ENCODE measurements at regions not wholly inside any gene's neighbourhood (a gene's known extent, or its start where the extent isn't known, plus 50 kb on each side); places are given as distances from the start of the nearest gene placed in this dataset.
"Not testable (repeated sequence)": the region's sequence is repeated elsewhere in the genome, so short reads cannot be mapped to it uniquely, and the experiment has no call there.

- no peak for DNase-seq
Measured at GRCh38 chr12:131251336-131252101, 297.8 kb downstream of the ADGRD1 start.

- no peak for DNase-seq
Measured at GRCh38 chr12:131253376-131254026, 299.8 kb downstream of the ADGRD1 start.

- DNase-seq, result no peak
Measured at GRCh38 chr12:131254374-131254773, 300.7 kb downstream of the ADGRD1 start.

GRCh38 chr12:131258398-131258797, 304.7 kb downstream of the ADGRD1 start:
- DNase-seq, result no peak

DNA sequence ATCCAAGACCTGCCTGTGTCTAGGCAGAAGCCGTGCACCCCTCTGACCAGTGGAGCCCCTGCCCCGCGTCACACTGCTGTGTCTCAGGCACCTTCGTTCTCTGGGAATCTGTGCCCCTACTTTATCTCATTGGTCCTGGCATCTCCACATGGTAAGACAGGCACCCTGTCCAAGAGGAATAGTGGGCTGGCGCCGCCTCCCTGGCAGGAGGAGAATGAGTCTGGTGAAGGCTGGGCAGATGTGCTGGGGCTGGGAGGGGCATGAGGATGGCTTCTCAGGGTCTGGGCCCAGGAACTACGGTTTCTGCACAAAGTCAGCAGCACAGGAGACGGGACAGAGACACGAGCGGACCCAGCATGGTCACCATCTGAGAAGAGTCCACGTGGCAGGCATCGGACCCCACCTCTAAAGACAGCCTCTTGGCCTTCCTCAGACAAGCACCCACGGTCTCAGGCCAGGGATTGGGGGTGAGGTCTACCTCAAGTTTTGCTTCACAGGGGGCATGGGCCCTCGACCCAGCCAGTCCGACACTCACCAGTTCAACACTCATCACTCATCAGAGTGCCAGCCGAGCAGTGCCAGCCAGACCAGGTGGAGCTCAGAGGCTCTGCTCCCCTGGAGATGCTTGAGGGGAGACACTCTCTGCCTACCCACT, 306.7 kb downstream of the ADGRD1 start:
- DNase-seq, result no peak

- no peak for DNase-seq
Measured at GRCh38 chr12:131260954-131261353, 307.2 kb downstream of the ADGRD1 start.

GRCh38 chr12:131261906-131262305, 308.2 kb downstream of the ADGRD1 start:
- DNase-seq, result no peak

- no peak for DNase-seq
Measured at GRCh38 chr12:131263626-131264025, 309.9 kb downstream of the ADGRD1 start.

DNA sequence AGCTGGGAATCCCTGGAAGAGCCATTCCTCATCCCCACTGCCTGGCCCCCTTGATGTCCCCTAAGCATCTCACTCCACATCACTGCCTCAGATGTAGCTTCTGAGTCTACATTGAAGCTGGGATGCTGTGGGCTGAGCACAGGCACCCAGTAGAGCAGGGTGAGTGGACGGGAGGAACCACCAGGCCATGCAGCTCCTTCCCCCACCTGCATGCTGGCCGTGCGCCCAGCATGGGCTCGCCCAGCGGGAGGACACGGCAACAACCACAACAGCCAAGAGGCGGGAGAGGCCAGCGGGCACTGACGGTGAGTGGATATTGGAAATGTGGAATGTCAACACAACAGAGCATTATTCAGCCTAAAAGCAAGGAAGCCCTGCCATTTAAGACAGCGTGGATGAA, 310.9 kb downstream of the ADGRD1 start:
- peak; percentile 9 for DNase-seq

- DNase-seq, result no peak
Measured at GRCh38 chr12:131266591-131267467, 313.1 kb downstream of the ADGRD1 start.

GRCh38 chr12:131267576-131267975, 313.9 kb downstream of the ADGRD1 start:
- no peak for DNase-seq

DNA sequence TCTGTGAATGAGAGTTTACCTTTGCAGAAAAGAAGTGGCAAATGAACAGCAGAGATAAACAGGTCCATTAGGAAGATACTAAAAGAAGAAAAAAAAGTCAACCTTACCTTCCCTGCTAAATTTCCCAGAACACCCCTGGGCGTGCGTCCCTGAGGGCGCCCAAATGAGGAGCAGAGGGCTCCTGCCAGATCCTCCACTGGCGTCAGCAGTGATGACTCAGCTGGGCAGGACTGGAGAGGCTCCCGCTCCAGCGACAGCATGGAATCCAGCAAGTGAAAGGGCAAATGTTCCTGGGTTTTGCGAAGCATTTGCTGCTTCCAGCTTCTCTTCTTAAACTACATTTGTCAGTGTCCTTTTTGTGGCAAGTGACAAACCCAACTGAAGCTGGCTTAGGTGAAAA, 314.4 kb downstream of the ADGRD1 start:
- not testable (repeated sequence) for DNase-seq

GRCh38 chr12:131268571-131268970, 314.9 kb downstream of the ADGRD1 start:
- DNase-seq, result not testable (repeated sequence)

GRCh38 chr12:131269551-131269950, 315.8 kb downstream of the ADGRD1 start:
- DNase-seq, result no peak

- not testable (repeated sequence) for DNase-seq
Measured at GRCh38 chr12:131269977-131270376, 316.3 kb downstream of the ADGRD1 start.

GRCh38 chr12:131271724-131272123, 318.0 kb downstream of the ADGRD1 start:
- DNase-seq, result no peak

DNA sequence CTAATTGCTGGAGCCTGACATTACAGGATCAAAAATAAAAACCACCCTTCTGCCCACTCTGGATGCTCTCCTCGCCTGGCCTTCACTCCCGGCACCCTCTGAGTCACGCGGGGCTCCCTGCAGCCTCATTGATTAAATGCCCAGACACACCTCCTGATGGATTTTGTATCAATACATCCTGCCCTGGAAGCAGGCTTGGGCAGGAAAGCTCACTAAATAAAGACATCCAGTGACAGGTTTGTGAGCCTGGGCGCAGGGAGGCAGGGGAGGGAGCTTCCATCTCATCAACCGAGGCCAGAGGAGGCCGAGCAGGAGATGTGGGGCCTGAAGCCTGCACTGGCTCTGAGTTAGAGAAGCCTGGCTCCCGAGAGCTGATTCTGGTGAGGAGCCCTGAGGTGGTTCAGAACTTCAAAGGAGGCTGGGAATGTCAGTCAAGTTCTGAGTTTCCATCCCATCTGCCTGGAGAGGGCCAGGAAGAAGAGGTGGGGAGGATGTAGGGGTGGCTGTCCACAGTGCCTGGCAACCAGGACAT, 318.6 kb downstream of the ADGRD1 start:
- DNase-seq, result not testable (repeated sequence)

GRCh38 chr12:131273291-131273845, 319.7 kb downstream of the ADGRD1 start:
- no peak for DNase-seq

- DNase-seq, result no peak
Measured at GRCh38 chr12:131274061-131274460, 320.4 kb downstream of the ADGRD1 start.

DNA sequence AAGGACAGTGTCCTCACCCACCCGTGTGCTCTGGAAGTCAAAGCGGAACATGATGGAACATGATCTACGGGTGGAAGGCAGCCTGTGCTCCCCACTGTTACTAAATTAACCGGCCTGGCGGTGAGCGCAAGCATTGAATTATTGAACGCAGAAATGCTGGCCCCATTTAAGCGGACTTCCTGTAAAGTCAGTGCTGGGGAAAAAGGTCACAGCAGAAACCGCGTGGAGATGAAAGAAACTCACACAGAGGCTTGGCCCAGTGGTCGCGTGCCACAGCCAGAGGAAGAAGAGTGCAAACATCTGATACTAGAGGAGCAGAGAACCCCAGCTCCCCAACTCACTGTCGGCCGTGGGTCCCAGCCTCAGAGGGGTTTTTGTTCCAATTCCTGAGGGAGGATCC, 321.2 kb downstream of the ADGRD1 start:
- no peak for DNase-seq

DNA sequence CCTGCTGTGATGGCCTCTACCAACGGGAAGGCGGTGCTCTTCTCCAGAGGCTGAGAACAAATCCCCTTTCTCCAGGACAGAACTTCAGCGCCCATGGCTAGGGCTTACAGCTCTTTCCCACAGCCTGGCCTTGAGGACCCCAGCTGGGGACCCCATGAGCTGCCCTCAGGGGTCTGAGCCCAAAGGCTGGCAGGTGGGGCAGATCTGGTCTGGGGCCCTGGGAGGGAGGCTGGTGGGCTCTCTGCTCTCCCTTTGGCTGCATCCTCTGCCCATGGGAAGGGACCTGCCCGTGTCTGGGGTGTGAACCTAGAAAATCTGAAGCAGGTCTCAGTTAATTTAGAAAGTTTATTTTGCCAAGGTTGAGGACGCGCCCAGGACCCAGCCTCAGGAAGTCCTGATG, 322.1 kb downstream of the ADGRD1 start:
- no peak for DNase-seq

DNA sequence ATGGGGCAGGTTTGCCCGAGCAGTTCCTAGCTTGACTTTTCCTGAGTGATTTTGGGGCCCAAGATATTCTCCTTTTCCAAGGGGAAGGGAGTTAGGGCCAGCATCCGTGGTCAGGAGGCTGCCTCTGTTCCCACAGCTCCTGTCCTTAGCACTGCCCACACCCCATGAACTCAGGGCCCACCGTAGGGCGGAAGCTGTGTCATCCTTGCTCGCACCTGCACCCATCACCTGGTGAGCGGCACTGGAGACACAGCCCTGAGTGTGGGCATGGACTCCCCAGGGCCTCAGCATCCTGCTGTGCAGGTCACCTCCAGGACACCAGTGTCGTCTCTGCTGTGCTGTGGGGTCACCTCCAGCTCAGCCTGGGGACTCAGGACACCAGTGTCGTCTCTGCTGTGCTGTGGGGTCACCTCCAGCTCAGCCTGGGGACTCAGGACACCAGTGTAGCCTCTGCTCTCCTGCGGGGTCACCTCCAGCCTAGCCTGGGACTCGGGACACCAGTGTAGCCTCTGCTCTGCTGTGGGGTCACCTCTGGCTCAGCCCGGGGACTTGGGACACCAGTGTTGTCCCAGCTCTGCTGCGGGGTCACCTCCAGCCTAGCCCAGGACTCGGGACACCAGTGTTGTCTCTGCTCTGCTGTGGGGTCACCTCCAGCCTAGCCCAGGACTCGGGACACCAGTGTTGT, 322.9 kb downstream of the ADGRD1 start:
- no peak for DNase-seq

Data from COR-L47 (cell line).